RPMI7951 (cell line): ENCODE measurements at regions not wholly inside any gene's neighbourhood (a gene's known extent, or its start where the extent isn't known, plus 50 kb on each side); places are given as distances from the start of the nearest gene placed in this dataset.
"Not testable (repeated sequence)": the region's sequence is repeated elsewhere in the genome, so short reads cannot be mapped to it uniquely, and the experiment has no call there.

ENCODE experiments used
- DNase-seq: peaks from one replicate; pipeline ENCODE4 v3.0.0-alpha.2; 2012; ENCODE audit warnings: low read depth

DNA sequence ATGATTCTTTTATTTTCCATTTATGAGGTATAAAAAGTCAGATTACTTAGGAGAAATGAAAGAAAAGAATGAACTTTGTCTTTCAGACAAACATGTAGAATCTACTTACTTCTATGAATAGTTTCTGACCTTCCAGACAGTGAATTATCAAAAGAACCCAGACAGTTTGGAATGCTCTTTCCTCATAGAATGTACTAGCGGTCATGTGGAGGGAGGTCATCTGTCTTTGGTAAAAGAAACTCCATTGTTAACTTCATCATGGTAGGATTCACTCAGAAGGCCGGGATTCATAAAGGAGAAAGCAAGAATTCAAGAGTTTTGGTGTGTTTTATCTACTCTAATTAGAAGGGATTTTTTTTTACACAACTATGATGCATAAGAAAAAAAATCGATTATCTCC is 144.8 kb upstream of the ZNF804B start:
- no peak for DNase-seq

GRCh38 chr7:88610942-88611341 is 148.6 kb upstream of the ZNF804B start:
- DNase-seq, result no peak

DNA sequence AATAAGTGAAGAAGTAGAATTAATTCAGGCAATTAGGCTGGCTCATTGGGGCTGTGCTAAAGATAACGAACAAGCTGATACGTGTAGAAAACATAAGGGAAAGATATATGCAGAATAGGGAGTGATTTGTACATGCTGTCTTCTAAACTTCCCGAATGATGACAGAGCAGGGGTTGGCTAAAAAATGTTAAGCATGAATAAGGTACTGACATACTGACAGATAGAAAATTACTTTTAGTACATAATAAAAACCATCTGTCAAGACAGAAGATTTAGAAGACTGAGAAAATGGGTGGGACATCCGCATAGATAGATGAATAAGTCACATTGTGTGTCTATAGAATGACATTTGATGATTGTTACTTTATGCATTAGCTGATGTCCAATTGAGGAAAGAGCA is 158.8 kb upstream of the ZNF804B start:
- no peak for DNase-seq

DNA sequence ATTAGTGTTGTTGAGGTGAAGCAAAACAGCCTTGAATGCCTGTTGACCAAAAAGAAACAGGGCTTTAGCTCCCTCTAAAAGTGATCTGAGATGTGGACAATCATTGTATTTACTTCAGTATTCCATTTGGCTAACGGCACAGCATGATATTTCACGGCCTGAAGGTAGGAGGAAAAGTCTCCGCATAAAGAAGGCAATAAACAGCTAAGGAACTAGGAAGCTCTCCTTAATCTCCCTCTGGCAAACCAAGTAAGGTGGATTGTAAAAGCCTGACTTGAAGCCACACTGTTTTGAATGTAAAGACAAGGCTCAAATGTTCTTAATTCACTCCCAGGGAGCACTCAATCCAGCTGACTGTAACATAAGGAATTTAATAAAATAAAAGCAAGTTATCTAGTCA is 160.0 kb upstream of the ZNF804B start:
- DNase-seq, result no peak

DNA sequence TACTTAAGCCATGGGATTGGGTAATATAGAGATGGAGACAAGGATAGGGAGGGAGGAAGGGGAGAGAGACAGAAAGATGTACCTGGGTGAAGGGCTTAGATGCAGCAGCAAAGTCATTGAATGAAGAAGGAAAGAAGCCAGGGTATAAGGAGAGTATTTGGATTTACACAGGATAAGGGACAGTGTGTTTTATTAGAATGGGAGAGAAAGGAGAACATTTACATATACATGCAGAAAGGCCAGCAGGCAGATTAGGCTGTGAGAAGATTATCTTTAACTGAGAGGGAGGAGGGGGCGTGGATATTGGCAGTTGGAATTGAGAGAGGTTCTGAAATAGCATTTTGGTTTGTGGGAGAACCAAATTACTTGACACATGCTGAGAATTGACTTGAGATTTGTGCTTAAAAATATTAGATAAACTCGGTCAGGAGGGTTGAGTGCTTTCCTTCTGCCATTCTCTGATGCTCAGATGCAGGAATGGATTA is 161.5 kb upstream of the ZNF804B start:
- DNase-seq, result no peak

- no peak for DNase-seq
These were observed 168.5 kb upstream of the ZNF804B start for GRCh38 chr7:88590963-88591362.

- no peak for DNase-seq
These were observed 169.6 kb upstream of the ZNF804B start for GRCh38 chr7:88589927-88590326.

GRCh38 chr7:88586890-88587289 is 172.6 kb upstream of the ZNF804B start:
- no peak for DNase-seq

- DNase-seq, result no peak
These were observed 173.3 kb upstream of the ZNF804B start for GRCh38 chr7:88586219-88586618.

DNA sequence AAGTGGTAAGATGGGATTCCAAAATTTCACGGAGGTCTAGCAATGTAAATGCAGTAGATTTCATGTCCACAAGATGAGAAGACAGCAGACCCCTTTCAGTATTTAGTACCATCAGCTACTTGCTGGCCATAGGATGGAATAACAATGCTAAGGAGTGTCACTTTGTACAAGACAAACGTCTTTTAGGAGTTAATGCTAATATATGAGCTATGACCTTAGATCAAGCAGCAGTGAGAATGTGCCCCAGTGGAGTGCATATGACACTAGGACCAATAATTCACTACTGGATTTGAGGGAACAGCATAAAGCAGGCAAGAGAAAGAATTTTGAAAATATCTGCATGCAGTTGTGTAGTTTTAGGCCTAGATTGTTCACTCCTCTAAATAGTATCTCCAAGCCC is 182.8 kb upstream of the ZNF804B start:
- DNase-seq, result no peak

DNA sequence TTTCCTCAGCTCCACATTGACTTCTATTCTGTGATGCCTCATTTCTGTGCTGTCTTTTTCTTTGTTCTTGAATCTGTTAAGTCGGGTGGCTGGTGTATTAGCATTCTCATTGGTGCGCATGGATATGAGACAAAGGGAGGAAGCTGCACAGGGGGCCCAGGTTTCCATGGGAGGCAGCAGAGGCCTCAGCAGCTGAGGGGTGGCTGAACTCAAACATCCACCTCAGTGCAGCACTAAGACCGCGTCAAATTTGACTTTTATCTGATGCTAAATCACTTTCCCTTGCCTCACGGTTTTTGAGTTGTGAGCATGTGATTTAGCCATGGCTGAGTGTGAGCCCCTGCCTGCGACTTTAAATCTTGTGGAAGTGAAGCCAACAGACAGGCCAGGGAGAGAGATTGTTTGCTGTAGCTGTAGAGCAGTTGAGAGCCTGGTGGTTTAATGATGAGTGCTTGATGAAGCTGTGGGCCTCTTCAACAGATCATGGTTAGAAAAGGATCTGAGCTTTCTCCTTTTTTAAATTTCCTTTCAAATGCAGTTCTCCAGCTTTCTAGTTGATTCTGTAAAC is 193.3 kb upstream of the ZNF804B start:
- DNase-seq, result no peak

DNA sequence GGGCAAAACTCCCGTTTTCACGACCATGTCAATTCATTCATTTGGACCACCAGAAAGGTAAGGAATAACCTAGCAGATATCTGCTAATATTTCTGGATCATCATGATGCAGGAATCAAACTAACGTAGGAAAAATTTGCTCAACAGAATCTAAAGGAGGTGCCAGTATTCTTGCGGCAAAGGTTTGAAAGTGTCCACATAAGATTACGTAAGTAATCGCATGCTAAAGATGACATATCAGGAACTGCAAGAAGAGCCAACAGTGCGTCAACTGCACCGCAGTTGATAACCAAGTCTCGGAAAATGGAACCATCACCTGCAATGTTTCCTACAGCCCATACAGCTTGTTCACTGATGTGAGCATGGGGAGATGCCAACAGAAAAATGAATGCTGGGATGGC is 194.1 kb upstream of the ZNF804B start:
- DNase-seq, result no peak

GRCh38 chr7:88556441-88556840 is 203.1 kb upstream of the ZNF804B start:
- not testable (repeated sequence) for DNase-seq

GRCh38 chr7:88554847-88555246 is 204.7 kb upstream of the ZNF804B start:
- not testable (repeated sequence) for DNase-seq

DNA sequence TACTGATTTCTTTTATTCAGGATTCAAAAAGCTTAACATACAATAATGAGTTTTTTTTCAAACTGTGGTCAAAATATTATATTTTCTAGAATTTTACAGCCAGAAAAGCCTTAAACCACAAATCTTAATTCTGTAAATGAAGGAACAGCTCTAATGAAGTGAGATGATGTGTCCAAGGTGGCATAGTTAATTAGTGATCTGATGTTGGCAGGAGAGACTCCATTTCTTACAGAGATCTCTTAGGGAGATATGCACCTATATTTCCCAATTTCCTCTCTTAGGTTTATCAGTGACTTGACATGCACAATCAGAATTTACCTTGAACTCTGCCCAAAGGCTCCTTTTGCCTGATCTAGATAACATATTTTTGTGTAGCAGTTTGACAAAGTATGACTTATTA is 211.1 kb upstream of the ZNF804B start:
- no peak for DNase-seq

DNA sequence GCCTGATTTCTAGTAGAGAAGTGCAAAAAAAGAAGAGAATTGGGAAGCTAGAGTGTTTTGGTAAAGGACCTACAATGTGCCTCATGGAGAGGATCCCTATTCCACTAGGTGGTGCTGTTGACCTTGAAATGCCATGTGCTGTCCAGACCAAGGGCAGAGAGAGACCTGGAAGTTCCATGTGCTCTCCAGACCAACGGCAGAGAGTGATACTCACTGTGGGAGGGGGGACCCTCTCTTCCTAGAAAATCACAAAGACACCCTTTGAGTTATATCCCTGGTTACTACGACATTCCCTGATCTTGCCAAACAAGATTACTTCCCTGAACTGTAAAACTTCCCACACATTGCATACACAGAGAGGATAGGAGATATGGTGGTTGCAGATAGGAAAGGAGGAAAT is 212.7 kb upstream of the ZNF804B start:
- DNase-seq, result peak; percentile 9

- no peak for DNase-seq
These were observed 213.8 kb upstream of the ZNF804B start for GRCh38 chr7:88545663-88546062.

DNA sequence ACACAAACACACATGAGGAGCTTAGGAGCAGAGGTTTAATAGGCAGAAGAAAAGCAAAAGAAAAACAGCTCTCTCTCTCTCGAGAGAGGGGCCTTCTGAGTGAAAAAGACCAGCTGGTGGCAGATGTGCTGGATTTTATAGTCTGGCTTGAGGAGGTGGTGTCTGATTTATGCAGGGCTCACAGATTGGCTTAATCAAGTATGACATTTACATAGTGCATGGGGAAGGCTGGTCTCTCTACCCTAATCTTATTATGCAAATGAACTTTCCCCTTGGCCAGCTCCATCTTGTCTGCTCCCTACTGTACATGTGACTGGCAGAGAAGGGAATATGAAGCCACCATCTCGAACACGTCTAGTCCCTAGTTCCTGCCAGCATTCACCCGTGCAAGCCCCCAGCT is 219.5 kb upstream of the ZNF804B start:
- no peak for DNase-seq

GRCh38 chr7:88539518-88539917 is 220.0 kb upstream of the ZNF804B start:
- DNase-seq, result no peak

GRCh38 chr7:88523645-88524044 is 217.0 kb upstream of the STEAP4 start:
- no peak for DNase-seq

DNA sequence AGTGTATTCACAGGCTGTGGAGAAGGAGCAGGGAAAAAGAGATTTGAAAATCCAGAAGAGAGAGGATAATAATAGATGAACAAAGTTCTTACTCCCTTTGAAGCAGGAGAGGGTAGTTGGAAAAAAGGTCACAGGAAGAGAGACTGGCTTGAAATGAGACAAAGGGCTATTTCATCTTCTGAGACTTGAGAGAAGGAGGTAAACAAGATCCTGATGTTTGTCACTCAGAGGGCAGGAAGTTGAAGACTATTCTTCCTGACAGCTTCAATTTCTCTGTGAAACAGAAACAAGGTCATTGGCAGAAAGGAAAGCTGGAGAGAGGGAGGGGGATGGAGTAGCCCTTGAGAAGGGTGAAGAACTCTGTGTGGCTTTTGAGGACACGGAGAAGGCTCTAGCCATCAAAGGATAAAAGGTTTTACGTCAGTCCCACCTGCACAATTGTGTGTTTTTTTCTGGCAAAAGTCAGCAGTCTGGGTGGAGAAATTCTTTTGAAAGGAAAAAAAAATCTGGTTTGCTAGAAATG is 216.1 kb upstream of the STEAP4 start:
- no peak for DNase-seq

- no peak for DNase-seq
These were observed 209.7 kb upstream of the STEAP4 start for GRCh38 chr7:88516429-88516828.

DNA sequence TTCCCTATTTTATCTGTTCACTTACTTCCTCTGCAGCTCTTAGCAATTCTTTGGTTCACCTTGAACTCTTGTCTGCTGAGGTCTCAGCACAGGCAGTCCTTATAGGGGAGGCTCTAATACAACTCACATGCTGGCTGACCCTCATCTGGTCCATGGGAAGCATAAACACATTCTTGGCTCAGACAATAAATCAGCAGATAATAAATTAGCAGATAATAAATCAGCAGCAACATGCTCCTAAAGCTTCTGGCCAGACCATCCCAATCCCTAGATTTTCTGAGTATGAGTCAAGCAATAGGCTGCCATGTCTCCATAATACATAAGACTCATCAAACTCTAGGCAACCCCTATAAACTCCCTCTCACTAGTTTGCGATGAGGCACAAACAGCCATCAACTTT is 208.6 kb upstream of the STEAP4 start:
- no peak for DNase-seq

DNA sequence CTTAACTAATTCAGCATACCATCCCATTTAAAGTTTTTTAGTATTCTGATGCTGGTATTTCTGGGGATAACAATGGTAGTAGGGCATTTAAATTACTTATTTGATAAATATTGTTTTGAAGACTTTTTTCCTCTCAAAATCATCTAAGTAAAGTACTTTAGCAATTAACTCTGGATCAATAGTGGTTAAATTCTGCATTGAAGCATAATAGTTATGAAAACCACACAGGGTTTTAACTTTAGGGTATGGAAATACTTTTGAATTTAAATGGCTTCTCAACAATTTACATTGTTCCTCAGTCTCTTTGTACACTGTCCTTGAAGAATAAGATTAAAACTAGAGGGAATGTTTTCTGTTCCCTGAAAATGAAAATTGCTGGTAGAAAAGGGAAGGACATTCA is 202.6 kb upstream of the STEAP4 start:
- no peak for DNase-seq
